ENCODE measurements at regions not wholly inside any gene's neighbourhood (a gene's known extent, or its start where the extent isn't known, plus 50 kb on each side); places are given as distances from the start of the nearest gene placed in this dataset.

- TF ChIP-seq ZBTB12 (CRISPR knock-in tag; IDR thresholded peaks at IDR 0.05) (no peak), TAF15 (IDR thresholded peaks at IDR 0.05; ENCODE audit: low read depth, low read length) (no peak), ZNF140 (CRISPR knock-in tag; IDR thresholded peaks at IDR 0.05) (no peak), PTBP1 (IDR thresholded peaks at IDR 0.05; ENCODE audit: low read depth, low read length) (no peak), CC2D1A (IDR thresholded peaks at IDR 0.05) (no peak), ZNF124 (CRISPR knock-in tag; IDR thresholded peaks at IDR 0.05) (no peak), CEBPG (CRISPR knock-in tag; IDR thresholded peaks at IDR 0.05) (no peak), CEBPG (tag; conservative IDR thresholded peaks at IDR 0.05 in 1 of 2, IDR thresholded peaks at IDR 0.05 in 1 of 2) (no peak), TOE1 (IDR thresholded peaks at IDR 0.05; ENCODE audit: borderline replicate concordance) (no peak), TOE1 (CRISPR knock-in tag; IDR thresholded peaks at IDR 0.05; ENCODE audit: borderline replicate concordance, low read depth) (no peak), ARID1B (IDR thresholded peaks at IDR 0.05) (no peak), OTX1 (CRISPR knock-in tag; IDR thresholded peaks at IDR 0.05) (no peak), BRD9 (IDR thresholded peaks at IDR 0.05; ENCODE audit: low read depth, partially characterized antibody) (no peak), HDAC8 (tag; IDR thresholded peaks at IDR 0.05) (no peak), TAL1 (IDR thresholded peaks at IDR 0.05) (no peak), NCOA1 (IDR thresholded peaks at IDR 0.05; ENCODE audit: low read depth) (no peak), POLR2H (tag; IDR thresholded peaks at IDR 0.05; ENCODE audit: low read depth) (no peak)
These were observed 268.7 kb upstream of the TBX3 start (continued) for GRCh38 chr12:114952573-114953271.

Measured in K562 (cell line).